Neuronal stem cell (in vitro differentiated cells): ENCODE measurements at regions not wholly inside any gene's neighbourhood (a gene's known extent, or its start where the extent isn't known, plus 50 kb on each side); places are given as distances from the start of the nearest gene placed in this dataset.

Experiments used
- DNase-seq: peaks from one replicate; pipeline ENCODE4 v3.0.0-alpha.2; 2013; ENCODE audit warnings: low spot score
- H2AFZ ChIP-seq: one replicate; pipeline ENCODE4 v1.6.1; 2013; ENCODE audit warnings: mild to moderate bottlenecking, low read length, inconsistent platforms
- H2AK5ac ChIP-seq: 2 replicates; pipeline ENCODE4 v1.6.1; 2013; ENCODE audit warnings: low read depth, mild to moderate bottlenecking, inconsistent platforms, low read length, moderate library complexity, mixed read lengths
- H2BK120ac ChIP-seq: 2 replicates; pipeline ENCODE4 v1.6.1; 2013; ENCODE audit warnings: low read depth, mild to moderate bottlenecking, inconsistent platforms, low read length, moderate library complexity, mixed read lengths
- H2BK12ac ChIP-seq: one replicate; pipeline ENCODE4 v1.6.1; 2013; ENCODE audit warnings: low read length, inconsistent platforms
- H2BK15ac ChIP-seq: 2 replicates; pipeline ENCODE4 v1.6.1; 2013; ENCODE audit warnings: mild to moderate bottlenecking, low read length, inconsistent platforms, mixed read lengths
- H2BK5ac ChIP-seq: one replicate; pipeline ENCODE4 v1.6.1; 2013; ENCODE audit warnings: inconsistent platforms, mild to moderate bottlenecking, low read length, moderate library complexity
- H3K14ac ChIP-seq: one replicate; pipeline ENCODE4 v1.6.1; 2013; ENCODE audit warnings: low read length, inconsistent platforms
- H3K18ac ChIP-seq: 2 replicates; pipeline ENCODE4 v1.6.1; 2013; ENCODE audit warnings: low read length, inconsistent platforms
- H3K23ac ChIP-seq: 2 replicates; pipeline ENCODE4 v1.6.1; 2013; ENCODE audit warnings: low read depth, mild to moderate bottlenecking, mixed read lengths, low read length, inconsistent platforms; ENCODE audit not compliant: poor library complexity
- H3K27ac ChIP-seq: replicated peaks from 3 replicates; pipeline ENCODE4 v1.5.1; 2013; ENCODE audit warnings: low read length, inconsistent platforms
- H3K27me3 ChIP-seq, 3 experiments: 2 replicates each; pipeline ENCODE4 v1.6.1; 2013; ENCODE audit warnings: low read length in 3 of 3, mild to moderate bottlenecking in 2 of 3, inconsistent platforms in 1 of 3, low read depth in 1 of 3, mixed read lengths in 1 of 3, moderate library complexity in 1 of 3; ENCODE audit not compliant: control insufficient read depth in 3 of 3, insufficient read depth in 3 of 3
- H3K36me3 ChIP-seq, 2 donors: replicated peaks in 1 of 2; 2 replicates each; pipeline ENCODE4 v1.6.1; 2013; ENCODE audit warnings: low read length in 2 of 2; ENCODE audit not compliant: control insufficient read depth in 2 of 2, insufficient read depth in 2 of 2
- H3K4ac ChIP-seq: 2 replicates; pipeline ENCODE4 v1.6.1; 2013; ENCODE audit warnings: inconsistent platforms, mild to moderate bottlenecking, low read length, moderate library complexity
- H3K4me1 ChIP-seq, 2 donors: 1 replicate in 1 of 2; 2 replicates in 1 of 2; pipeline ENCODE4 v1.6.1; 2013; ENCODE audit warnings: low read length in 2 of 2, low read depth in 1 of 2; ENCODE audit not compliant: control insufficient read depth in 2 of 2, insufficient read depth in 1 of 2
- H3K4me2 ChIP-seq: one replicate; pipeline ENCODE4 v1.6.1; 2013; ENCODE audit warnings: mild to moderate bottlenecking, low read length, inconsistent platforms; ENCODE audit not compliant: insufficient read depth, poor library complexity, severe bottlenecking
- H3K4me3 ChIP-seq, 2 donors: 2 replicates each; pipeline ENCODE4 v1.5.1; 2013; ENCODE audit warnings: low read length in 2 of 2, mild to moderate bottlenecking in 2 of 2, inconsistent platforms in 1 of 2, moderate library complexity in 1 of 2
- H3K79me1 ChIP-seq: one replicate; pipeline ENCODE4 v1.6.1; 2013; ENCODE audit warnings: low read depth, mild to moderate bottlenecking, inconsistent platforms, low read length, moderate library complexity
- H3K9ac ChIP-seq: one replicate; pipeline ENCODE4 v1.6.1; 2013; ENCODE audit warnings: mild to moderate bottlenecking, low read depth, low read length, inconsistent platforms; ENCODE audit not compliant: poor library complexity
- H3K9me3 ChIP-seq, 2 donors: replicated peaks in 1 of 2; 2 replicates each; pipeline versions ENCODE3 to v1.6.1; 2013; ENCODE audit warnings: low read length in 2 of 2, mild to moderate bottlenecking in 2 of 2, inconsistent platforms in 1 of 2, low read depth in 1 of 2, mixed read lengths in 1 of 2, moderate library complexity in 1 of 2; ENCODE audit not compliant: control insufficient read depth in 2 of 2, insufficient read depth in 1 of 2
- H4K8ac ChIP-seq: one replicate; pipeline ENCODE4 v1.6.1; 2013; ENCODE audit warnings: low read depth, mild to moderate bottlenecking, inconsistent platforms, low read length, moderate library complexity
- H4K91ac ChIP-seq: one replicate; pipeline ENCODE4 v1.6.1; 2013; ENCODE audit warnings: low read length, low read depth, mild to moderate bottlenecking, inconsistent platforms; ENCODE audit not compliant: poor library complexity
- WGBS, 2 donors: extraction: QIAGEN DNeasy Blood & Tissue Kit; methylation state at CpG; one replicate each; pipeline ENCODE4 v1.1.7; 2013; ENCODE audit warnings: missing lambda C conversion rate in 2 of 2, mixed read lengths in 1 of 2; ENCODE audit not compliant: insufficient read length in 2 of 2, insufficient replicate concordance in 1 of 2; ENCODE audit errors: extremely low coverage in 2 of 2; 5-methylcytosine and 5-hydroxymethylcytosine counted together

- H3K79me1 ChIP-seq: no peaks in the 10 kb centered on the region
- no peak overlapping the region for H2AK5ac ChIP-seq
- H3K23ac ChIP-seq: no peak overlapping the region
- no peak overlapping the region for H4K8ac ChIP-seq
- no CpG with 5 or more reads among the region's 6 CpGs for WGBS, 2 donors
- H3K4me2 ChIP-seq: no peak overlapping the region
- no peaks in the 10 kb centered on the region for H3K4me1 ChIP-seq
- no peak overlapping the region for H3K18ac ChIP-seq
- no peak overlapping the region for H3K4ac ChIP-seq
- H3K9ac ChIP-seq: no peak overlapping the region
- H4K91ac ChIP-seq: no peak overlapping the region
- H3K9me3 ChIP-seq: no peaks in the 10 kb centered on the region
- H3K27me3 ChIP-seq: no peaks in the 10 kb centered on the region
- no peak overlapping the region for H3K14ac ChIP-seq
- H3K4me3 ChIP-seq: no peak overlapping the region
- no peaks in the 10 kb centered on the region for H3K36me3 ChIP-seq
- DNase-seq: no peak
- H3K27ac ChIP-seq: no peak overlapping the region
- H2AFZ ChIP-seq: no peak overlapping the region
- H2BK120ac ChIP-seq: no peak overlapping the region
- no peak overlapping the region for H2BK15ac ChIP-seq
- H2BK12ac ChIP-seq: no peak overlapping the region
- H2BK5ac ChIP-seq: no peak overlapping the region
Observed at GRCh38 chr13:73283636-73284035, 224.8 kb downstream of the KLF5 start.

GRCh38 chr13:73281746-73282145 is 222.9 kb downstream of the KLF5 start:
- no CpG with 5 or more reads among the region's 2 CpGs for WGBS, 2 donors
- H3K4me2 ChIP-seq: no peak overlapping the region
- no peak overlapping the region for H3K27ac ChIP-seq
- H2BK12ac ChIP-seq: no peak overlapping the region
- H3K23ac ChIP-seq: no peak overlapping the region
- H3K4ac ChIP-seq: no peak overlapping the region
- no peak overlapping the region for H2BK15ac ChIP-seq
- no peak for DNase-seq
- no peak overlapping the region for H3K4me3 ChIP-seq
- no peaks in the 10 kb centered on the region for H3K27me3 ChIP-seq
- H4K8ac ChIP-seq: no peak overlapping the region
- H3K9ac ChIP-seq: no peak overlapping the region
- no peak overlapping the region for H2BK5ac ChIP-seq
- no peaks in the 10 kb centered on the region for H3K9me3 ChIP-seq
- no peak overlapping the region for H3K14ac ChIP-seq
- H4K91ac ChIP-seq: no peak overlapping the region
- H3K36me3 ChIP-seq: no peaks in the 10 kb centered on the region
- H2AFZ ChIP-seq: no peak overlapping the region
- no peaks in the 10 kb centered on the region for H3K79me1 ChIP-seq
- H2AK5ac ChIP-seq: no peak overlapping the region
- H3K18ac ChIP-seq: no peak overlapping the region
- H2BK120ac ChIP-seq: no peak overlapping the region
- H3K4me1 ChIP-seq: no peaks in the 10 kb centered on the region

GRCh38 chr13:73278186-73278585 is 219.4 kb downstream of the KLF5 start:
- H4K8ac ChIP-seq: no peak overlapping the region
- no peak overlapping the region for H3K27ac ChIP-seq
- no peak overlapping the region for H2BK5ac ChIP-seq
- WGBS, 2 donors: no CpG with 5 or more reads among the region's 1 CpG
- no peak overlapping the region for H3K9ac ChIP-seq
- H3K36me3 ChIP-seq: no peaks in the 10 kb centered on the region
- no peaks in the 10 kb centered on the region for H3K27me3 ChIP-seq
- no peak overlapping the region for H3K18ac ChIP-seq
- H2AFZ ChIP-seq: no peak overlapping the region
- no peak overlapping the region for H2BK15ac ChIP-seq
- no peak overlapping the region for H2BK120ac ChIP-seq
- no peak overlapping the region for H2BK12ac ChIP-seq
- H4K91ac ChIP-seq: no peak overlapping the region
- H3K4me2 ChIP-seq: no peak overlapping the region
- no peak overlapping the region for H3K4me3 ChIP-seq
- no peak overlapping the region for H3K4ac ChIP-seq
- no peak for DNase-seq
- H3K9me3 ChIP-seq: no peaks in the 10 kb centered on the region
- H2AK5ac ChIP-seq: no peak overlapping the region
- H3K14ac ChIP-seq: no peak overlapping the region
- H3K79me1 ChIP-seq: no peaks in the 10 kb centered on the region
- no peaks in the 10 kb centered on the region for H3K4me1 ChIP-seq
- H3K23ac ChIP-seq: no peak overlapping the region

DNA sequence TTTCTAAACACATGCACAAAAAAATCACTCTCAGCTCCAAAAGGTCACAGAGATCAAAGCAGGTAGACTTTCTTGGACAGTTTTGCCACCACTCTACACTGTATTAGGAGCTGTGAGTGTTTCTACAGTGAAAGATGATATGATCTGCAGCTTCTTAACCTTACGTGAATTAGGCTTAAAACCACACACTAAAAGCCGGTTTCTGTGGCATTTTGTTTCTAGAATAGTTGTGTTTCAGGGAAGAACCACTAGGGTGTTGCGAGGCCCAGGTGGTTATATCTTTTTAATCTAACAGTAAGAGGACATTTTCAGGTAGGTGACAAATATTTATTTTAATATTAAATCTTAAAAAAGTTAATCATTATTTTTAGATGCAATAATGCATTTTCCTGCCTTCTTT is 216.4 kb downstream of the KLF5 start:
- no peak overlapping the region for H3K18ac ChIP-seq
- no peaks in the 10 kb centered on the region for H3K79me1 ChIP-seq
- no peak overlapping the region for H2AK5ac ChIP-seq
- WGBS, 2 donors: no CpG with 5 or more reads among the region's 3 CpGs
- no peak overlapping the region for H3K4me2 ChIP-seq
- no peak overlapping the region for H4K91ac ChIP-seq
- H3K4me3 ChIP-seq: no peak overlapping the region
- no peak overlapping the region for H3K14ac ChIP-seq
- H3K9me3 ChIP-seq: no peaks in the 10 kb centered on the region
- H4K8ac ChIP-seq: no peak overlapping the region
- H3K23ac ChIP-seq: no peak overlapping the region
- H2BK120ac ChIP-seq: no peak overlapping the region
- no peak overlapping the region for H2AFZ ChIP-seq
- no peaks in the 10 kb centered on the region for H3K4me1 ChIP-seq
- DNase-seq: no peak
- no peaks in the 10 kb centered on the region for H3K27me3 ChIP-seq
- no peak overlapping the region for H3K4ac ChIP-seq
- no peaks in the 10 kb centered on the region for H3K36me3 ChIP-seq
- H3K27ac ChIP-seq: no peak overlapping the region
- no peak overlapping the region for H2BK12ac ChIP-seq
- H2BK5ac ChIP-seq: no peak overlapping the region
- no peak overlapping the region for H2BK15ac ChIP-seq
- H3K9ac ChIP-seq: no peak overlapping the region
